Activated CD4-positive, alpha-beta T cell treated with anti-CD3 and anti-CD28 coated beads, Interleukin-2, amount 50 U/mL, for 4 hours (primary cell): ENCODE measurements at regions not wholly inside any gene's neighbourhood (a gene's known extent, or its start where the extent isn't known, plus 50 kb on each side); places are given as distances from the start of the nearest gene placed in this dataset.
"Not testable (repeated sequence)": the region's sequence is repeated elsewhere in the genome, so short reads cannot be mapped to it uniquely, and the experiment has no call there.

ENCODE experiments used
- DNase-seq, 2 experiments: peaks; one replicate each; pipeline ENCODE4 v3.0.0-alpha.2; 2020

- no peak for DNase-seq
Measured at GRCh38 chr11:12585861-12586260, 88.4 kb upstream of the TEAD1 start.

- no peak for DNase-seq
Measured at GRCh38 chr11:12587333-12587991, 86.8 kb upstream of the TEAD1 start.

- DNase-seq = no peak
Measured at GRCh38 chr11:12591706-12592105, 82.5 kb upstream of the TEAD1 start.

GRCh38 chr11:12592283-12592682 lies 81.9 kb upstream of the TEAD1 start:
- no peak for DNase-seq

GRCh38 chr11:12595089-12595847 lies 79.0 kb upstream of the TEAD1 start:
- not testable (repeated sequence) for DNase-seq

- DNase-seq = no peak
Measured at GRCh38 chr11:12598330-12599256, 75.6 kb upstream of the TEAD1 start.

GRCh38 chr11:12599408-12600143 lies 74.6 kb upstream of the TEAD1 start:
- peak; percentile 8 to 9 for DNase-seq

GRCh38 chr11:12600829-12601228 lies 73.4 kb upstream of the TEAD1 start:
- DNase-seq = no peak

GRCh38 chr11:12602421-12602820 lies 71.8 kb upstream of the TEAD1 start:
- no peak for DNase-seq

- DNase-seq = no peak
Measured at GRCh38 chr11:12603143-12604088, 70.8 kb upstream of the TEAD1 start.

- DNase-seq = no peak
Measured at GRCh38 chr11:12604557-12605153, 69.6 kb upstream of the TEAD1 start.

- DNase-seq = no peak
Measured at GRCh38 chr11:12606597-12606996, 67.6 kb upstream of the TEAD1 start.

GRCh38 chr11:12608678-12609077 lies 65.5 kb upstream of the TEAD1 start:
- DNase-seq = not testable (repeated sequence)

- DNase-seq = no peak
Measured at GRCh38 chr11:12611352-12611751, 62.9 kb upstream of the TEAD1 start.

- no peak for DNase-seq
Measured at GRCh38 chr11:12617632-12618031, 56.6 kb upstream of the TEAD1 start.

- no peak for DNase-seq
Measured at GRCh38 chr11:12618743-12619540, 55.3 kb upstream of the TEAD1 start.

GRCh38 chr11:12623869-12624268 lies 50.4 kb upstream of the TEAD1 start:
- no peak for DNase-seq
